Loucy (cell line): ENCODE measurements at regions not wholly inside any gene's neighbourhood (a gene's known extent, or its start where the extent isn't known, plus 50 kb on each side); places are given as distances from the start of the nearest gene placed in this dataset.
"Not testable (repeated sequence)": the region's sequence is repeated elsewhere in the genome, so short reads cannot be mapped to it uniquely, and the experiment has no call there.

ENCODE experiments used
- H2AFZ ChIP-seq: fragments of 200-600 bp; sonication (generic); 2 replicates; pipeline ENCODE4 v1.6.0; 2016; ENCODE audit warnings: antibody characterized with exemption, mild to moderate bottlenecking, low read length, moderate library complexity
- H3F3A ChIP-seq: fragments of 200-600 bp; 2 replicates; pipeline ENCODE4 v1.6.0; 2016; ENCODE audit warnings: antibody characterized with exemption, low read depth, mild to moderate bottlenecking
- H3K27me3 ChIP-seq: fragments of 200-600 bp; sonication (generic); 2 replicates; pipeline ENCODE4 v1.6.1; 2014; ENCODE audit warnings: low read length, mild to moderate bottlenecking; ENCODE audit not compliant: insufficient read depth, poor library complexity, severe bottlenecking
- H3K36me3 ChIP-seq: fragments of 200-600 bp; sonication (generic); 2 replicates; pipeline ENCODE4 v1.6.1; 2016; ENCODE audit warnings: low read length; ENCODE audit not compliant: insufficient read depth
- H3K4me1 ChIP-seq: fragments of 200-600 bp; sonication (generic); 2 replicates; pipeline ENCODE4 v1.5.1; 2014; ENCODE audit warnings: low read length, mild to moderate bottlenecking; ENCODE audit not compliant: insufficient read depth, poor library complexity, severe bottlenecking
- H3K4me2 ChIP-seq: fragments of 200-600 bp; sonication (generic); 2 replicates; pipeline ENCODE4 v1.6.0; 2014; ENCODE audit warnings: antibody characterized with exemption, low read length, low read depth, mild to moderate bottlenecking; ENCODE audit not compliant: poor library complexity, severe bottlenecking
- H3K4me3 ChIP-seq: fragments of 200-600 bp; sonication (generic); 2 replicates; pipeline ENCODE4 v1.5.1; 2014; ENCODE audit warnings: low read length, mild to moderate bottlenecking, mixed read lengths; ENCODE audit not compliant: poor library complexity, severe bottlenecking
- H3K79me2 ChIP-seq: fragments of 200-600 bp; sonication (generic); 2 replicates; pipeline ENCODE4 v1.6.1; 2014; ENCODE audit warnings: low read length; ENCODE audit not compliant: insufficient read depth
- H3K9ac ChIP-seq: fragments of 200-600 bp; sonication (generic); 2 replicates; pipeline ENCODE4 v1.6.0; 2014; ENCODE audit warnings: mild to moderate bottlenecking, low read depth, low read length, moderate library complexity; ENCODE audit not compliant: poor library complexity, severe bottlenecking
- H3K9me2 ChIP-seq: fragments of 200-600 bp; sonication (generic); replicated peaks from 2 replicates; pipeline ENCODE4 v1.6.1; 2016; ENCODE audit warnings: low read depth, low read length, mixed read lengths
- H3K9me3 ChIP-seq: fragments of 200-600 bp; sonication (generic); 2 replicates; pipeline ENCODE4 v1.6.1; 2014; ENCODE audit warnings: mild to moderate bottlenecking, antibody characterized with exemption, low read length, low read depth; ENCODE audit not compliant: insufficient read depth
- H4K20me1 ChIP-seq: fragments of 200-600 bp; sonication (generic); 2 replicates; pipeline ENCODE4 v1.6.0; 2014; ENCODE audit warnings: antibody characterized with exemption, low read length, mild to moderate bottlenecking; ENCODE audit not compliant: insufficient read depth, poor library complexity, severe bottlenecking
- CTCF ChIP-seq: fragments of 200-600 bp; sonication (generic); conservative IDR thresholded peaks from 2 replicates; pipeline ENCODE4 v1.5.1; 2014; ENCODE audit warnings: mild to moderate bottlenecking, antibody characterized with exemption, low read length
- EZH2phosphoT487 ChIP-seq: fragments of 200-600 bp; IDR thresholded peaks from 2 replicates; pipeline ENCODE4 v1.6.1; 2018; ENCODE audit warnings: antibody characterized with exemption, mild to moderate bottlenecking, moderate library complexity, borderline replicate concordance

DNA sequence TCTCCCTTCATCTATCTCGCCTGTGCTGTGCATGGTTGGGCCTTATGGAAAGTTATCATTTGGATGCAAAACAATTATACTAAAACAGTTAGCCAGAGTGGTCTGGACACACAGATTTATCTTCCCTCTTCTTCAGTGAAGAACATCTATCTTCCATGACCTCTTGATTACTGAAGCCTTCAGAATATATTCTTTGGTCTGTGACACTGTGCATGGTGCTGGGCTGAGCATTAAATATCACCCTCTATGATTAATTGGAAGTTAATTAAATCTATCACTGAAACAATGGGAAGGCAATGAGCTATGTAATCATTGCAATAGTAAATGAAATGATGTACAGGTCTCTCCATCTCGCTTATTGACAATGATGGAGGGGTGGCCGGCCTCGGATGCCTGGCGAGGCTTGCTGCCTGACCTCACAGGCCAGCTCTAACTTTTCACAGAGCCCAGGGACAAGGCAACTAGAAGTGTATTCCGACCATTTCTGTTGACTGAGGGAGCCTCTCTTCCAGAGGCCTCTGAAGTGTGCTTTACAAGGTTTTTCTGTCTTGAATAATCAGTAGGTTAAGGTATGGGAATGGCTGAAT is 186.6 kb downstream of the NKX6-1 start:
- no peaks in the 10 kb centered on the region for H3K27me3 ChIP-seq
- H3K36me3 ChIP-seq: no peaks in the 10 kb centered on the region
- H3K9me2 ChIP-seq: no peaks in the 10 kb centered on the region
- H3K4me1 ChIP-seq: no peaks in the 10 kb centered on the region
- H3F3A ChIP-seq: no peaks in the 10 kb centered on the region
- TF ChIP-seq EZH2phosphoT487: no peak
- TF ChIP-seq CTCF: no peak
- H3K4me3 ChIP-seq: no peak overlapping the region
- H3K4me2 ChIP-seq: no peak overlapping the region
- H2AFZ ChIP-seq: no peak overlapping the region
- no peaks in the 10 kb centered on the region for H3K79me2 ChIP-seq
- H4K20me1 ChIP-seq: no peaks in the 10 kb centered on the region
- no peaks in the 10 kb centered on the region for H3K9me3 ChIP-seq
- H3K9ac ChIP-seq: no peak overlapping the region

DNA sequence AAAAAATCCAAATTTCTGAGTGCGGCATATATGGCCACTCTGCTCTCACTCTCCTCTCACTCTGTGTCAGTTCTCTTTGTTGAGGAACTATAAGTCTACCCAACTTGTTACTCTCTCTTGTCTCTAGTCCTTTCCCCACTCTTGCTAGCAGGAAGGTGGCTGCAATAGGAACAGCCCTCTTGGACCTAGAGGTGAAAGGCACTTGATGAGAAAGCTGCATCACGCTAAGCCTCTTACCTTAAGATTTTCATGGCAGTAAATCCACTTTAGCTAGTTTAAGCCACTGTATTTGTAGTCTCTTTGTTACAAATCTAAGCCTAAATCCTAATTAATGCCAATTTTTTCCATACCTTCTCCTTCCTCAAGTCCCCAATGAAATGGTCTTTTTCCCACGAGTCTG is 189.9 kb downstream of the NKX6-1 start:
- no peak overlapping the region for H3K4me3 ChIP-seq
- TF ChIP-seq EZH2phosphoT487: no peak
- TF ChIP-seq CTCF: no peak
- no peaks in the 10 kb centered on the region for H4K20me1 ChIP-seq
- no peak overlapping the region for H2AFZ ChIP-seq
- no peaks in the 10 kb centered on the region for H3K79me2 ChIP-seq
- H3F3A ChIP-seq: no peaks in the 10 kb centered on the region
- H3K36me3 ChIP-seq: no peaks in the 10 kb centered on the region
- H3K4me2 ChIP-seq: no peak overlapping the region
- H3K9me3 ChIP-seq: no peaks in the 10 kb centered on the region
- no peaks in the 10 kb centered on the region for H3K9me2 ChIP-seq
- no peaks in the 10 kb centered on the region for H3K27me3 ChIP-seq
- H3K4me1 ChIP-seq: no peaks in the 10 kb centered on the region
- H3K9ac ChIP-seq: no peak overlapping the region

DNA sequence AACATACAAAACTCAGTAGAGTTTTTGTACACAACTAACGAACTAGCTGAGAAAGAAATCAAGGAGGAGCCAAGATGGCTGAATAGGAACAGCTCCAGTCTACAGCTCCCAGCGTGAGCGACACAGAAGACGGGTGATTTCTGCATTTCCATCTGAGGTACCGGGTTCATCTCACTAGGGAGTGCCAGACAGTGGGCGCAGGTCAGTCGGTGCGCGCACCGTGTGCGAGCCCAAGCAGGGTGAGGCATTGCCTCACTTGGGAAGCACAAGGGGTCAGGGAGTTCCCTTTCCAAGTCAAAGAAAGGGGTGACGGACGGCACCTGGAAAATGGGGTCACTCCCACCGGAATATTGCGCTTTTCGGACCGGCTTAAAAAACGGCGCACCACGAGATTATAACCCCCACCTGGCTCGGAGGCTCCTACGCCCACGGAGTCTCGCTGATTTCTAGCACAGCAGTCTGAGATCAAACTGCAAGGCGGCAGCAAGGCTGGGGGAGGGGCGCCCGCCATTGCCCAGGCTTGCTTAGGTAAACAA is 200.3 kb downstream of the NKX6-1 start:
- H3K27me3 ChIP-seq, H2AFZ ChIP-seq, H4K20me1 ChIP-seq, H3K4me1 ChIP-seq, H3K4me2 ChIP-seq, H3K79me2 ChIP-seq, H3K9me3 ChIP-seq, H3K9me2 ChIP-seq, H3K36me3 ChIP-seq, H3K9ac ChIP-seq, H3F3A ChIP-seq, H3K4me3 ChIP-seq: not testable (repeated sequence)
